ENCODE measurements at regions not wholly inside any gene's neighbourhood (a gene's known extent, or its start where the extent isn't known, plus 50 kb on each side); places are given as distances from the start of the nearest gene placed in this dataset.
"Not testable (repeated sequence)": the region's sequence is repeated elsewhere in the genome, so short reads cannot be mapped to it uniquely, and the experiment has no call there.

DNA sequence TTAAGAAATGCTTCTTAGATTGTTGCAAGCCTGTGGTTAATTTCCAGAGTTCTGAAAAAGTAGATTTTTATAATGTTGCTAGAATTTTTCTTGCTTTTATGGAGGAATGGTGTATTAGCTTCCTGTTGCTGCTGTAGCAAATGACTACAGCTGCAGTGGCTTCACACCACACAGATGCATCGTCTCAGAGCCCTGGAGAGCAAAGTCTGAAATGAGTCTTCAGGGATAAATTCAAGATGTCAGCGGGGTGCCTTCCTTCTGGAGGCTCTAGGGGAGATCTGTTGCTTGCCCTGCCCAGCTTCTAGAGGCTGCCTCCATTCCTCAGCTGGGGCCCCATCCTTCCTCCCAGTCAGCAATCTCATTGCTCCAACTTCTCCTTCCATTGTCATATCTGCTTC lies 187.8 kb downstream of the ZNF516 start:
- no peak for FAIRE-seq

DNA sequence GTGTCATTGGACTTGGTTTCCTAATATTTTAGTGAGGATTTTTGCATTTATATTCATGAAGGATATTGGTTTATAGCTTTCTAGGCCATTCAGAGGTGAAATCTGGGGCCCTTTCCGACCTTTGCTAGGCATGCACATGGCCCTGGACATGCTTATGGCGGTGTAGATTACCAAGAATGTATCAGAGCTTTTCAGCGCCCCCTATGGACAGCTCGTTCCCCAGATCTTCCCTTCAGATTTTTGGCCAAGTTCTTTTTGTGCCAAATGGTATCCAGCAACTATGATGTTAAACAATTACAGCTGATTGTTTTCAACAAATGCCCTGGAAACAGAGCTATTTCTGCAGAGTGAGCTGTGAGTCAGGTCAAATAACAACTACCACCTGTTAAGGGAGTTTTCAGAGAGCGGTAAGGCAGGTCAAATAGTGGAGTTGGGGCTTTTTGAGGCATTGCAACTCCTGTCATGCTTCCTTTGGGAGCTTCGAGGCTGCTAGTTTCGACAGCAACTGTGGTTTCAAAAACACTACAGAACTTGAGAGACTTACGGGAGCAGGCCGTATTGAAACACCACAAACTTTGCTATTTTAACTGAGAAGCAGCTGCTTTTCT lies 188.3 kb downstream of the ZNF516 start:
- no peak for FAIRE-seq

- FAIRE-seq: no peak
Measured at GRCh38 chr18:76285866-76286265, 209.2 kb downstream of the ZNF516 start.

DNA sequence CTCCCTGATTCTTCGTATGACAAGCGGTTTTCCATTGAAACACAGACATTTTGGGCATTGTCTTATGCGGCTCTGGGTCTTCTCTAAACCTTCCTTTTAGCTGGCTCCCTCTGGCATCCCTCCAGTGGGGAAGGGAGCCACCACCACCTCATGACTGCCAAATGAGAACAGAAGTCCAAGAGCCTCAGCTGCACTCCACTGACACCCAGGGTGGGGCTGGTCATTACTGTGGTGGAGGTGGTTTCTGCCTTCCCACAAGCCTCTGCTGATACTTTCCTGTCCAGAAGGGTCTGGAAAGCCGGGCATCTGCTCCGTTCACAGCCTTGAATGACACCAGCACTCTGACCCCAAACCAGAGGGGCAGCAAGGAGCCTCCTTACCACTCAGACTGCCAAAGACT lies 213.5 kb downstream of the ZNF516 start:
- FAIRE-seq: no peak

- no peak for FAIRE-seq
Measured at GRCh38 chr18:76277801-76278200, 217.2 kb downstream of the ZNF516 start.

DNA sequence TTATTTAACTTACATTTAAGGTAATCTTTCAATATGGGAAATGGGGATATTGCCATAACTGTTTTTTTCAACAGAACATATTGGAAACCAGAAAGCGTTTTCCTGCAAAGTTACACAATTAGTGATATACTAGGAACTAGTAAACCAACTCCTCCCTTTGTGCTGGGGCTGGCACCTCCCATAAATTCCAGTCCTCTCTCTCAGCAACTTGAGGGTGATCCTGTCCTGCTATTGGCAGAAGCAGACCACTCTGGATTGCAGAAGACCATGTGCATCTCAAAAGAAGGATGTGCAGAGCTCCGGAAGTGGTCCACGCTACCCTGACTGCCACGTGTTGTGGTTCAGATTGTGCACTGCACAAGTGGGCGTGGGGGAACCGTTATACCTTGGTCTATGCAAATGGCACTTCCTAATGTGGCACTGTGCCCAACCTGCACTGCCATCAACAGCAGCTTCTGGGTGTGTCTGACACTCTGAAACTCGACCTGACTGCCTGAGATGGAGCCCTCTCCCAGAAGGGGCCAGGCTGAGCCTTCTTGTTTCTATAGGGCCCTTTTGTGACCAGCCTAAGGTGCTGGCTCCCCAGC lies 219.2 kb downstream of the ZNF516 start:
- FAIRE-seq: no peak

- no peak for FAIRE-seq
Measured at GRCh38 chr18:76274468-76275289, 220.4 kb downstream of the ZNF516 start.

GRCh38 chr18:76273956-76274355 lies 221.1 kb downstream of the ZNF516 start:
- no peak for FAIRE-seq

- no peak for FAIRE-seq
Measured at GRCh38 chr18:76273036-76273545, 222.0 kb downstream of the ZNF516 start.

DNA sequence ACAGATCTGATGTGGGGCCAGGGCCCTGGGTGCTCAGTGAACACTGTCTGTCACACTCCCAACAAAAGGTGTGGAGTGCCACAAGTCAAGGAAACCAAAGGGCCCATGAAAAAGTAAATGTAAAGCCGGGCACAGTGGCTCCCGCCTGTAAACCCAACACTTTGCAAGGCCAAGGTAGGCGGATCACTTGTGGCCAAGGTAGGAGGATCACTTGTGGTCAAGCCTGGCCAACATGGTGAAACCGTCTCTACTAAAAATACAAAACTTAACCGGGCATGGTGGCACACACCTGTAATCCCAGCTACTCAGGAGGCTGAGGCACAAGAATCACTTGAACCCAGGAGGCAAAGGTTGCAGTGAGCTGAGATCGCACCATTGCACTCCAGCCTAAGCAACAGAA lies 227.6 kb downstream of the ZNF516 start:
- FAIRE-seq: not testable (repeated sequence)

GRCh38 chr18:76266236-76266991 lies 228.6 kb downstream of the ZNF516 start:
- FAIRE-seq: no peak

- no peak for FAIRE-seq
Measured at GRCh38 chr18:76265497-76266235, 229.4 kb downstream of the ZNF516 start.

DNA sequence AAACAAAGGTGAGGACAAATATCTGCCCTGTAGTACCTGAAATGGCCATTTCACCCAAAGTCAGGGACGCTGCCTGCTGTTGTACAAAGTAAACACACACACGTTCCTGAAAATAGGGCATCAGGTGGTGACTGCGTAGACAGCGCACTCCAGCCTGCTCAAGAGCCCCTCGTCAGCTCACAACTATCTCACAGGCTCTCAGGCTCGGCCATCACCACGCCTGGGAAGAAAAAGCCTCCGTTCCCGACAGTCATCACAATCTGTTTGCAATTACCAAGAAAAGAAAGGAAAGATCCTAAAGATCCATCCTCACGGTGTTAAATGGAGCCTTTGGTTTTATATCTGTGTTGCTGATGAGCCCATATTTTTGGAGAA lies 230.2 kb downstream of the ZNF516 start:
- no peak for FAIRE-seq

DNA sequence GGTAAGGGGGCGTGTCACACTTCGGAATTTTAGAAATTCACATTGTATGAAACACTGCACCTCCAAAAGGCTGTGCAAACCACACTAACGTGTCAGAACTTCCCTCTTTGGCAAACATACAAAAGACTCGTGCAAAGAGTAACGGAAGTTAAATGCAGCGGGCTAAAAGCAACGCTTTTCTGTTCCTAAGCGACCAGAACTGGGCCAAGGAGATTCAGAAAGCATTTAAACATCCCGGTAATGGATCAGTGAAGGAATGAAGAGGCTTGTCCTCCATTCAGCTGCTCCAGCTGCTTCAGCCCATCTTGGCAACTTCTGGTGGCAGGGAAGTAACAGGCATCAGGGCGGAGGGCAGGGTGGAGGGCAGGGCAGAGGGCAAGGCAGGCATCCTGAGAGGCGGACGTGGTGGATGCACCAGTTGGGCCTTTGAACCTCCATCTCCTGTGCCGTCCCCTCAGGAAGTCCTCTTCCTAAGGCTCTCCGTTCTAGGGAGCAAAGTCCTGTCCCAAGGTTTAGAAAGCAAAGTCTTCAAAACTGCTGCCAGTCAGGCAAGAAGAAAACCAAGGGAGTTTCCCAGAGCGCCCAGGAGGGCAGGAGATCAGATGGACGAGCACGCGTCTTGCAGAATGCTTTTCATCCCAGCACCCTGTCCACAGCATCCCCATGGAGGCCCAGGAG lies 230.7 kb downstream of the ZNF516 start:
- FAIRE-seq: no peak

- no peak for FAIRE-seq
Measured at GRCh38 chr18:76263046-76264005, 231.7 kb downstream of the ZNF516 start.

- no peak for FAIRE-seq
Measured at GRCh38 chr18:76260941-76261472, 234.0 kb downstream of the ZNF516 start.

DNA sequence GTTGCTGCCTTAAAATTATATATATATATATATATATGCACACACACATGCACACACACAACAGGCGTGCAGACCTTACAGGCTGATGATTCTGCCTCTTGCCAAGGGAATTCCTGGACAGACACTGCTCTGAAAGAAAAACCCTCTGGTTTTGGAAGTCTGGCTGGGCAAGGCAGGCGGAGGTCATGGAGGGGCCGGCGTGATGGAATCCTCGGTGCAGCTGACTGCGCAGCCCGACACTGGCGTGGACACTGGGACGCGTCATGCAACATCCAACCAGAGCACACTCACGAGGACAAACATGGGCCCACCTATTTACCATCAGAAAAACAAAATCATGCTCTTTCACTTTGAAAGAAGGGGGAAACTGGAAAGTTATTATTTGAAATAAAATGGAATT lies 235.3 kb downstream of the ZNF516 start:
- FAIRE-seq: no peak

DNA sequence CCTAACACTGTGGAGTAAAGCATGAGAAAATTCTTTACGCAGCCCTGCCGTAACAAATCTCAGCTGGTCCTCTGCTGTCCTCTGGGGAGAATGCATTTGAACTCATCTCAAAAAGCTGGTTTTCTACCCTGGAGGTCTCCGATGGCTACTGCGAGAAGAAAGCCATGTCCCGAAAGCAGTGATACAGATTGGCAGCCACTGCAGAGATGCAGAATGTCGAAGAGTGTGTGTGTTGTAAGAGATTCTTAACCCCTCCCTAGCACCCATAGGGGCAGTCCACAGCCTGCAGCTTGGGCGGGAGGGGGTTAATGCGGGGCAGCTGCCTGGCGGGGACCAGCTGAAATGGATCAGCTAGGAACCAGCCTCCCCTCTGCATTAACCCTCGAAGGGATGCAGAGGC lies 235.9 kb downstream of the ZNF516 start:
- no peak for FAIRE-seq

DNA sequence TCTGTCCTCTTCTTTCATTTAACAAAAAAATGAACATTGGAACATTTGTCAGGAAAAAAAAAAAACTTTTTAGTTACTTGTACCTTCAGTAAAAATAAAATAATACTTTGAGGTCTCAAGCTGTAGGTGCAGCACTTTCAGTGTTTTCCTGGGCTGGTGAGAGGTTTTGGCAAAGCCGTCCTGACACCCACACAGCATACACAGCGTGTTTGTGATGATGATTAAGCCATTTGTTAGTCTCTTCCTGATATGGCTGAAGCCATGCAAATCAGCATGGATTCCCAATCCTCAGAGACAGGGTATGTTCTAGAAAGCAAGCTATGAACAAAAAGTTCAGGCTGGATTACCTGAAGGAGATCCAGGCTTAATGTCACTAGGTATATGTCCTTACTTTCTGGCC lies 236.8 kb downstream of the ZNF516 start:
- FAIRE-seq: no peak

DNA sequence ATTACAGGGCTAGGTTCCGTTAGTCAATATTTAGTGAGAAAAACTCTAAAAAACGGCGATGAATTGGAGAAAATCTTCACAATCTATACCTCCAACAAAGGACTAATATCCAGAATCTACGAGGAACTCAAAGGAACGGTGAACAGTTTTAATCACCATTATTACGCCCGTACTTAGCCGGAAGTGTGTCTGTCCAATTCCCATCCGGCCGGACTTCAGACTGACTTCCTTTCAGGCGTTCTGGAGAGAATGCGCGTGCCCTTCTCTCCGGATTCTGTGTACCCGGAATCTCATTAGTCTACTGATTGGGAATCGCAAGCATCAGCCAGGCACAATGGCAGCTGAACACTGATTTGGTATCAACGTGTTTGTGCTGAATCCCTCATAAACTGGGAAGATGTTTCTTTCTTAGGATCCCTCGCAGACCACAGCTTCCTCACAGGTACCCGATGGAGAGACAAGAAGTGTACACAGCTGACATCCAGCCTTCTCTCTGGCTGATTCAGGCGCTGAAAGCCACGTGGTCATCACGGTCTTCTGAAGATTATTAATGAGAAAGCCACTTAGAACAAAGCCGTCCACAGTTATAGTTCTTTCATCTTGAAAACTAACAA lies 239.9 kb downstream of the ZNF516 start:
- no peak for FAIRE-seq
